Vagina (tissue), 2 donors: ENCODE measurements at regions not wholly inside any gene's neighbourhood (a gene's known extent, or its start where the extent isn't known, plus 50 kb on each side); places are given as distances from the start of the nearest gene placed in this dataset.

Source experiments
- DNase-seq, 2 donors: peaks; one replicate each; pipeline ENCODE4 v3.0.0-alpha.2; 2017; ENCODE audit errors: extremely low spot score in 2 of 2
- H3K27ac ChIP-seq: fragments of 200-600 bp; sonication (generic); one replicate; pipeline ENCODE4 v1.5.1; 2019
- H3K27me3 ChIP-seq: fragments of 200-600 bp; sonication (generic); one replicate; pipeline ENCODE4 v1.5.1; 2019
- H3K36me3 ChIP-seq, 2 donors: fragments of 200-600 bp; sonication (generic); one replicate each; pipeline ENCODE4 v1.5.1; 2017 to 2019
- H3K4me1 ChIP-seq: fragments of 200-600 bp; sonication (generic); one replicate; pipeline ENCODE4 v1.5.1; 2019
- H3K4me3 ChIP-seq, 2 donors: fragments of 200-600 bp; sonication (generic); 1 replicate in 1 of 2; 2 replicates in 1 of 2; pipeline ENCODE4 v1.5.1; 2016 to 2019
- H3K9me3 ChIP-seq: fragments of 200-600 bp; sonication (generic); one replicate; pipeline ENCODE4 v1.5.1; 2019
- CTCF ChIP-seq, 3 experiments: fragments of 450-650 bp in 2 of 3; fragments of 200-600 bp in 1 of 3; sonication (generic) in 1 of 3; IDR thresholded peaks; one replicate each; pipeline ENCODE4 v1.5.1; 2017 to 2019; ENCODE audit warnings: antibody characterized with exemption in 3 of 3, mild to moderate bottlenecking in 2 of 3, moderate library complexity in 2 of 3
- POLR2A ChIP-seq, 2 donors: fragments of 450-650 bp; IDR thresholded peaks; one replicate each; pipeline ENCODE4 v1.6.1; 2017; ENCODE audit warnings: antibody characterized with exemption in 2 of 2, mild to moderate bottlenecking in 2 of 2, moderate library complexity in 2 of 2
- POLR2AphosphoS5 ChIP-seq, 2 donors: sonication (generic); formaldehyde crosslinking; IDR thresholded peaks; one replicate each; pipeline ENCODE4 v1.9.0; 2017; ENCODE audit warnings: antibody characterized with exemption in 2 of 2, mild to moderate bottlenecking in 2 of 2, low read depth in 1 of 2; ENCODE audit not compliant: insufficient read depth in 1 of 2
- intact Hi-C: fragments of 100-400 bp; cut with DNase I; formaldehyde crosslinking; loops from one replicate; pipeline ENCODE4 v1.15.1; 2023

DNA sequence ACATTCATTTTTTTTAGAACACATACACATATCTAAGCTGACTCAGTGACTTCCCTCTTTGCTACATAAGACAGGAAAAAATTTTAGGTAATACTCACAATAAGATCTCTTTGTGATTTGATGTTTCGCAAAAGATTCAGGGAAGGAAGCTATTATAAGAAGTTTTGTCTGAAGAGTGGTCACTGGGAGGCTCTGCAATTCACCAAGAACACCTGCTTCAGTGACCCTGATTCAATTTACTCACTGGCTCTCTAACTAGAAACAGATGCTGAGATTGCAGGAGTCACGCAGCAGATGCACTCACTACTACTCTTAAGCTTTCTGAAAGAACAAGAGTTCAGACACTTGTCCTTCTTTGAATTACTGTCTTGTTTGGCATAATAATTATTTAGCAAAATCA is 193.6 kb upstream of the DDI1 start:
- Histone ChIP-seq H3K9me3 (no peaks in the 10 kb centered on the region), H3K27me3 (no peaks in the 10 kb centered on the region), H3K4me3 (no peak overlapping the region), H3K27ac (no peak overlapping the region), H3K36me3 (no peaks in the 10 kb centered on the region), H3K4me1 (no peaks in the 10 kb centered on the region)
- no peak for DNase-seq
- intact Hi-C loops, result no loop called here
- TF ChIP-seq CTCF (IDR thresholded peaks at IDR 0.05) (no peak), POLR2A (IDR thresholded peaks at IDR 0.05) (no peak), POLR2AphosphoS5 (IDR thresholded peaks at IDR 0.05; ENCODE audit: insufficient read depth in 1 of 2, low read depth in 1 of 2) (no peak)

DNA sequence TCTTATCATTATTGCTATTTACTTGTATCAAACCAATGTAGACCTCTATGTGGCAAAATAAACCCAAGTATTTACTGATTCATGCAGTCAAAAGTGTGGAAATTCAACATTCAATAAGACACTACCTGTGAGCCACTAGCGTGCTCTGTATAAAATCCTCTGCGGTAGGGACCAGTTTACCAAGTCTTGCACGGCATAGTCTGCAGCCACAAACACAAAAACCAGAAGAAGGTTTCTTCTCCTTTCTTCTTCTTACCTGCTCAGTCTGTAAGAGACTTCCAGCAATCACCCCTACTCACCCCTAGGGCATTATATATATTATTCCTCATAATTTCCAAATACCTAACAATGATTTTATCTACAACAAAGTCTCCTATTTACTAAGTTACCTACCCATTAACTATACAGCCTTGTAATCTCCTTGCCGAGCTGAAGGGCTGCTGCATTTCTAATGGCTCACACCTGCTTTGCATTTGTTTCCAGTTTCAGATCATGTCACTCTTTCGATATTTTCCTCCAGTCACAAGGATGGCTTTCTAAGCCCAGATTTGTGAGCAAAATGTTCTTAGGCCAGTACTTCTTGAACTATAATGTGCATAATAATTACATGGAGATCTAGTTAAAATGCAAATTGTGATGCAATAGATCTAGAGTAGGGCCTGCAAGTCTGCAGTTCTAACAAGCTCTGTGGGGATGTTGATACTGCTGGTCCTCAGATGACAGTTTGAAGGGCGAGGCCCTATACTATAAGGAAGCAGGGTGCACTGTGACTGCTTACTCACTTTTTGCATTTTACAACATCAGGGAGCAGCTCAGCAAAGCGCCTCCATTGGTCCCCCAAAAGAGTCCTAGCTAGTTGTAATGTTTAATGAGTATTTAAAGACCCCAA is 191.9 kb upstream of the DDI1 start:
- intact Hi-C loops, result no loop called here
- no peaks in the 10 kb centered on the region for H3K27me3 ChIP-seq
- H3K4me3 ChIP-seq, result no peak overlapping the region
- no peak for DNase-seq
- TF ChIP-seq POLR2A (IDR thresholded peaks at IDR 0.05), result no peak
- TF ChIP-seq CTCF (IDR thresholded peaks at IDR 0.05), result no peak
- no peak for TF ChIP-seq POLR2AphosphoS5 (IDR thresholded peaks at IDR 0.05; ENCODE audit: insufficient read depth in 1 of 2, low read depth in 1 of 2)
- H3K4me1 ChIP-seq, result no peaks in the 10 kb centered on the region
- no peak overlapping the region for H3K27ac ChIP-seq
- H3K36me3 ChIP-seq, result no peaks in the 10 kb centered on the region
- H3K9me3 ChIP-seq, result no peaks in the 10 kb centered on the region

DNA sequence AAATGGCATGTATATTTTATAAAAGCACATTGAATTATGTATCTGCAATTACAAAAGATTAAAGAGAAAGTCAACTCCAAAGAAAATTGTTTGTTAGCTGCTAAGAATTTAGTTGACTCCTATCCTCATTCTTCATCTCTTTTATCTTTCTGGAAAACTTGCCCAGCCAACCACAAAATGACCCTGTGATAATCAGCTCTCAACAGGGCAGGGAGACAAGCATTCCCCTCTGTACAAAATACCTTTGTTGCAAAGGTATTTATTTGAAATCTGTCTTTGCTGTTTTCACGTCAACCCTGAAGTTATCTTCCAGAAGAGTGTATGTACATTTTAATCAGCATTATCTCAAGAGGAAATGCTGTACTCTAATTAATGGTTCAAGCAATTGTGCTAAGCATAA is 191.1 kb upstream of the DDI1 start:
- DNase-seq, result no peak
- Histone ChIP-seq H3K4me3 (no peak overlapping the region), H3K4me1 (no peaks in the 10 kb centered on the region), H3K27me3 (no peaks in the 10 kb centered on the region), H3K9me3 (no peaks in the 10 kb centered on the region), H3K27ac (no peak overlapping the region), H3K36me3 (no peaks in the 10 kb centered on the region)
- intact Hi-C loops, result no loop called here
- TF ChIP-seq CTCF (IDR thresholded peaks at IDR 0.05), result no peak
- no peak for TF ChIP-seq POLR2AphosphoS5 (IDR thresholded peaks at IDR 0.05; ENCODE audit: insufficient read depth in 1 of 2, low read depth in 1 of 2)
- no peak for TF ChIP-seq POLR2A (IDR thresholded peaks at IDR 0.05)

DNA sequence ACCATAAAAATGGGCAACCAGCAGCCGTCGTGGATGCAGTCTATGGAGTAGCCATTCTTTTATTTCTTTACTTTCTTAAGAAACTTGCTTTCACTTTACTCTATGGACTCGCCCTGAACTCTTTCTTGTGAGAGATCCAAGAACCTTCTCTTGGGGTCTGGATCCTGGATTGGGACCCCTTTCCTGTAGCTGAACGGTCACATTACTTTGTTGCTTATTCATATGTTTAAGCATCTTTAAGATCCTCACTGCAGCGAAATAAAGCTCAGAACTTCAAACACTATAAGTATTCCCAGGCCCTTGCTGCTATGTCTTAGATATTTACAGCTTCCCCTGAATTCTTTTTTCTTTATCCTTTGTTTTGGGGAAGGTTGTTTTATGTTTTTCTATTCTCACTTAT is 187.8 kb upstream of the DDI1 start:
- Histone ChIP-seq H3K36me3 (no peaks in the 10 kb centered on the region), H3K27ac (no peak overlapping the region), H3K4me3 (no peak overlapping the region), H3K27me3 (no peaks in the 10 kb centered on the region), H3K4me1 (peaks cover 8% of the 10 kb centered on the region), H3K9me3 (no peaks in the 10 kb centered on the region)
- intact Hi-C loops, result no loop called here
- no peak for TF ChIP-seq POLR2A (IDR thresholded peaks at IDR 0.05)
- TF ChIP-seq CTCF (IDR thresholded peaks at IDR 0.05), result no peak
- TF ChIP-seq POLR2AphosphoS5 (IDR thresholded peaks at IDR 0.05; ENCODE audit: insufficient read depth in 1 of 2, low read depth in 1 of 2), result no peak
- DNase-seq, result no peak

DNA sequence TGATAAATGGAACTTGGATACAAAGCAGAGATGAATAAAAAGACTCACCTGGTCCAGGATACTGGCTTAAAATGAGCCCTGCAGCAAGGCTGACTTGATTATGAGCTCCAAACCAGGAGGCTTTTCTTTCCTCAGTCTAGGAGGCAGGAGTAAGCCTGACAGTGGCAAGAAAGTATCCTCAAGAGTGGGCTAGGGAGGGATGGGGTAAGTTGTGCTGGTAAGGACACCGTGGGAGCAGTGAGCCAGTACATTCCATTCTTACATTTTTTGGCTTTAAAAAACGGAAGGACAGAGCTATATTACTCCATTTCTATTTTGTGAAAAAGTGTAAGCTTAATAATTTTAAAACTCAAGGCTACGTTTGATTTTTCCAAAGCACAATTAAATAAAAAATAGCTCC is 187.1 kb upstream of the DDI1 start:
- Histone ChIP-seq H3K27me3 (no peaks in the 10 kb centered on the region), H3K36me3 (no peaks in the 10 kb centered on the region), H3K27ac (no peak overlapping the region), H3K4me3 (no peak overlapping the region), H3K4me1 (peaks cover 8% of the 10 kb centered on the region), H3K9me3 (no peaks in the 10 kb centered on the region)
- DNase-seq, result no peak
- intact Hi-C loops, result no loop called here
- TF ChIP-seq CTCF (IDR thresholded peaks at IDR 0.05) (no peak), POLR2A (IDR thresholded peaks at IDR 0.05) (no peak), POLR2AphosphoS5 (IDR thresholded peaks at IDR 0.05; ENCODE audit: insufficient read depth in 1 of 2, low read depth in 1 of 2) (no peak)
